K562 (cell line): ENCODE measurements at regions not wholly inside any gene's neighbourhood (a gene's known extent, or its start where the extent isn't known, plus 50 kb on each side); places are given as distances from the start of the nearest gene placed in this dataset.

Source experiments
- BRCA1 ChIP-seq, 2 experiments: fragments of 450-650 bp in 1 of 2; sonication (generic) in 1 of 2; formaldehyde crosslinking in 1 of 2; IDR thresholded peaks; 2 replicates each; pipeline versions ENCODE4 v1.5.0 to v1.6.1; 2017 to 2020; ENCODE audit warnings: mild to moderate bottlenecking in 1 of 2, missing genetic modification reagents in 1 of 2
- BRF2 ChIP-seq: IDR thresholded peaks from 3 replicates; pipeline ENCODE4 v1.6.1; 2011; ENCODE audit warnings: borderline replicate concordance, mild to moderate bottlenecking; ENCODE audit not compliant: insufficient read length, insufficient read depth
- C11orf30 ChIP-seq: fragments of 450-650 bp; IDR thresholded peaks from 2 replicates; pipeline ENCODE4 v1.6.1; 2016; ENCODE audit warnings: low read depth, mild to moderate bottlenecking
- CHD2 ChIP-seq: IDR thresholded peaks from 2 replicates; pipeline ENCODE4 v1.6.1; 2011; ENCODE audit warnings: low read depth, low read length
- E2F1 ChIP-seq: sonication (generic); formaldehyde crosslinking; IDR thresholded peaks from 2 replicates; pipeline ENCODE4 v1.8.1; 2023; ENCODE audit warnings: mild to moderate bottlenecking, missing genetic modification reagents, moderate library complexity
- EP300 ChIP-seq: IDR thresholded peaks from 2 replicates; pipeline ENCODE4 v1.6.1; 2012; ENCODE audit warnings: low read length, improper control_type of control experiment
- FOXM1 ChIP-seq, 2 experiments: fragments of 450-650 bp in 1 of 2; sonication (generic) in 1 of 2; formaldehyde crosslinking in 1 of 2; IDR thresholded peaks; 2 replicates each; pipeline versions ENCODE4 v1.6.1 to v1.9.0; 2017 to 2022; ENCODE audit warnings: low read depth in 2 of 2, mild to moderate bottlenecking in 2 of 2, missing genetic modification reagents in 1 of 2, moderate library complexity in 1 of 2
- IFI16 ChIP-seq: fragments of 250-450 bp; sonication (Bioruptor Pico); IDR thresholded peaks from 2 replicates; pipeline ENCODE4 v2.1.2; 2022; ENCODE audit warnings: mild to moderate bottlenecking, inconsistent platforms
- MAFG ChIP-seq: fragments of 450-650 bp; conservative IDR thresholded peaks from 2 replicates; pipeline ENCODE4 v1.6.1; 2016; ENCODE audit warnings: missing genetic modification characterization, missing compliant biosample characterization
- POLR3G ChIP-seq: IDR thresholded peaks from 2 replicates; pipeline ENCODE4 v1.6.1; 2011; ENCODE audit not compliant: insufficient read length, insufficient replicate concordance; ENCODE audit errors: extremely low read depth
- SMAD1 ChIP-seq: fragments of 150-350 bp; IDR thresholded peaks from 2 replicates; pipeline ENCODE4 v1.6.1; 2014; ENCODE audit warnings: low read length, low read depth; ENCODE audit not compliant: partially characterized antibody
- STAT5B ChIP-seq: fragments of 250-450 bp; sonication (Bioruptor Pico); IDR thresholded peaks from 2 replicates; pipeline ENCODE4 v1.8.0; 2021; ENCODE audit warnings: mild to moderate bottlenecking, inconsistent platforms
- TAF9B ChIP-seq: fragments of 450-650 bp; IDR thresholded peaks from 2 replicates; pipeline ENCODE4 v1.6.1; 2018; ENCODE audit warnings: mild to moderate bottlenecking; ENCODE audit not compliant: partially characterized antibody

GRCh38 chr2:145925591-145925990, 1405.7 kb upstream of the ZEB2 start (continued):
- no peak for TF ChIP-seq FOXM1 (IDR thresholded peaks at IDR 0.05; ENCODE audit: low read depth)
- no peak for TF ChIP-seq FOXM1 (CRISPR knock-in tag; IDR thresholded peaks at IDR 0.05; ENCODE audit: low read depth)
- TF ChIP-seq C11orf30, result peak; percentile 79
- TF ChIP-seq MAFG (tag), result peak; percentile 81
- no peak for TF ChIP-seq STAT5B (CRISPR knock-in tag)
- TF ChIP-seq POLR3G, result no peak
- TF ChIP-seq IFI16 (CRISPR knock-in tag), result no peak
- TF ChIP-seq SMAD1, result no peak
- TF ChIP-seq E2F1 (CRISPR knock-in tag), result no peak
- TF ChIP-seq CHD2, result no peak
- TF ChIP-seq BRCA1 (IDR thresholded peaks at IDR 0.05), result no peak
- no peak for TF ChIP-seq BRCA1 (CRISPR knock-in tag; IDR thresholded peaks at IDR 0.05)
- no peak for TF ChIP-seq TAF9B
- no peak for TF ChIP-seq EP300
- no peak for TF ChIP-seq BRF2
